ENCODE measurements at regions not wholly inside any gene's neighbourhood (a gene's known extent, or its start where the extent isn't known, plus 50 kb on each side); places are given as distances from the start of the nearest gene placed in this dataset.

DNA sequence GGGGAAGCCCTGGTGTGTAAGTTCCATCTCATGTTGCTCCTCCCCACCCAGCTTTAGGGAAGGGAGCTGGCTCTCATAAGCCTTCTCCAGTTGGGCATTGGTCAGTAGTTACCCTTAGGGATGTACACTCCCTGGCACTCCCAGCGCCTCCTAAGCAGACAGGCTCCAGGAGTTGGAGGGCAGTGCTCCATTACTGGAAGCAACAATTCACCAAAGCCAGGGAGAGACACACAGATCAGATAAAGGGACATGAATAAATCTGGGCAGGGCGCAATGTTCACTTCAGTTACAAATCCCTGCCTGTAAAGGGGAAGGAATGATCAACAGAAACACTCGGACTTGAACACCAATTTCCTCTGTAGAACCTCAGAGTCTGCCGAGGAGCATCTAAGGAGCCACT is 169.1 kb upstream of the CTNNB1 start:
- Histone ChIP-seq H2AFZ (ENCODE audit: low read length) (no peak overlapping the region), H2BK120ac (ENCODE audit: low read depth, low read length, poor library complexity, severe bottlenecking) (no peak overlapping the region), H3K79me1 (ENCODE audit: insufficient read depth, low read depth, low read length, poor library complexity, severe bottlenecking) (no peaks in the 10 kb centered on the region), H3T11ph (ENCODE audit: low read length) (no peak overlapping the region), H3K4me1 (ENCODE audit: insufficient read depth, low read length) (peaks cover 4% of the 10 kb centered on the region; the same call in 1 of the 2 replicates), H3K4me2 (ENCODE audit: insufficient read depth, insufficient read length, low read length) (no peak overlapping the region), H3K9me3 (ENCODE audit: control insufficient read depth, low read depth, low read length) (no peaks in the 10 kb centered on the region), H2BK15ac (ENCODE audit: low read depth, low read length) (no peak overlapping the region), H4K5ac (ENCODE audit: insufficient read length, low read depth, low read length) (no peak overlapping the region), H3K56ac (ENCODE audit: insufficient read length, low read depth, low read length) (no peak overlapping the region), H2BK5ac (ENCODE audit: insufficient read length, low read length) (no peak overlapping the region), H4K91ac (ENCODE audit: insufficient read length, low read depth, low read length) (no peak overlapping the region), H3K14ac (ENCODE audit: insufficient read depth, low read length) (peak overlapping the region; percentile 2; the same call in 1 of the 2 replicates), H3K9ac (ENCODE audit: extremely low read depth, insufficient read length, low read length) (no peak overlapping the region), H3K27me3 (ENCODE audit: insufficient read depth, low read length) (no peaks in the 10 kb centered on the region), H3K23ac (ENCODE audit: insufficient read length, low read depth, low read length) (no peak overlapping the region), H3K79me2 (ENCODE audit: insufficient read depth, low read length) (no peaks in the 10 kb centered on the region), H4K8ac (replicated peaks; ENCODE audit: insufficient read length, low read depth, low read length) (no peak overlapping the region), H2BK20ac (ENCODE audit: low read depth, low read length, poor library complexity, severe bottlenecking) (no peak overlapping the region), H3K23me2 (ENCODE audit: insufficient read length, low read depth, low read length, poor library complexity, severe bottlenecking) (no peaks in the 10 kb centered on the region), H2AK5ac (ENCODE audit: insufficient read length, low read length) (no peak overlapping the region), H3K18ac (ENCODE audit: insufficient read length, low read depth, low read length) (no peak overlapping the region), H4K20me1 (ENCODE audit: control insufficient read depth, insufficient read depth, insufficient read length) (no peaks in the 10 kb centered on the region), H2BK12ac (ENCODE audit: insufficient read length, low read depth, low read length) (no peak overlapping the region), H3K27ac (ENCODE audit: insufficient read length, low read depth, low read length) (no peak overlapping the region), H3K4ac (ENCODE audit: low read depth, low read length) (no peak overlapping the region)
- Mint-ChIP-seq H3K27me3 (ENCODE audit: low read depth) (no peaks in the 10 kb centered on the region; the same call in none of the 2 replicates), H3K4me1 (peaks cover 3% of the 10 kb centered on the region in 2 experiments; a peak in 2 of 4 replicates), H3K36me3 (ENCODE audit: insufficient read depth in 1 of 3, low read depth in 3 of 3) (peaks cover 10 to 12% (median 11%) of the 10 kb centered on the region in 3 experiments; a peak in 6 of 7 replicates), H3K9me3 (peaks cover 13 to 16% of the 10 kb centered on the region in 2 experiments), H3K4me3 (no peak overlapping the region), H3K27ac (no peak overlapping the region)
- DNase-seq = no peak
- WGBS (ENCODE audit: extremely low coverage, insufficient read length, low lambda C conversion rate) = no CpG with 5 or more reads among the region's 4 CpGs
- TF ChIP-seq, protein P1, sequence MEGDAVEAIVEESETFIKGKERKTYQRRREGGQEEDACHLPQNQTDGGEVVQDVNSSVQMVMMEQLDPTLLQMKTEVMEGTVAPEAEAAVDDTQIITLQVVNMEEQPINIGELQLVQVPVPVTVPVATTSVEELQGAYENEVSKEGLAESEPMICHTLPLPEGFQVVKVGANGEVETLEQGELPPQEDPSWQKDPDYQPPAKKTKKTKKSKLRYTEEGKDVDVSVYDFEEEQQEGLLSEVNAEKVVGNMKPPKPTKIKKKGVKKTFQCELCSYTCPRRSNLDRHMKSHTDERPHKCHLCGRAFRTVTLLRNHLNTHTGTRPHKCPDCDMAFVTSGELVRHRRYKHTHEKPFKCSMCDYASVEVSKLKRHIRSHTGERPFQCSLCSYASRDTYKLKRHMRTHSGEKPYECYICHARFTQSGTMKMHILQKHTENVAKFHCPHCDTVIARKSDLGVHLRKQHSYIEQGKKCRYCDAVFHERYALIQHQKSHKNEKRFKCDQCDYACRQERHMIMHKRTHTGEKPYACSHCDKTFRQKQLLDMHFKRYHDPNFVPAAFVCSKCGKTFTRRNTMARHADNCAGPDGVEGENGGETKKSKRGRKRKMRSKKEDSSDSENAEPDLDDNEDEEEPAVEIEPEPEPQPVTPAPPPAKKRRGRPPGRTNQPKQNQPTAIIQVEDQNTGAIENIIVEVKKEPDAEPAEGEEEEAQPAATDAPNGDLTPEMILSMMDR (conservative IDR thresholded peaks at IDR 0.05) = no peak

Data from H9 (cell line).